Psoas muscle (tissue), 7 donors: ENCODE measurements at regions not wholly inside any gene's neighbourhood (a gene's known extent, or its start where the extent isn't known, plus 50 kb on each side); places are given as distances from the start of the nearest gene placed in this dataset.
A peak's percentile ranks its signal among the peaks of the same experiment; 100 is the strongest.

Source experiments
- ATAC-seq, 4 donors: fragments of 200-7000 bp; cut with Tn5 transposase; one replicate each; pipeline ENCODE4 v1.9.1; 2020; ENCODE audit warnings: moderate library complexity in 3 of 4, mild to moderate bottlenecking in 2 of 4
- DNase-seq, 2 donors: peaks; one replicate each; pipeline ENCODE4 v3.0.0-alpha.2; 2020
- H3K27ac ChIP-seq: fragments of 200-600 bp; one replicate; pipeline ENCODE4 v1.8.0; 2022
- H3K27me3 ChIP-seq, 3 donors: fragments of 200-600 bp in 1 of 3; one replicate each; pipeline versions ENCODE4 v1.6.1 to v1.8.0; 2013 to 2022; ENCODE audit warnings: low read length in 2 of 3, mild to moderate bottlenecking in 2 of 3, moderate library complexity in 1 of 3; ENCODE audit not compliant: insufficient read depth in 3 of 3
- H3K36me3 ChIP-seq, 2 donors: fragments of 200-600 bp in 1 of 2; one replicate each; pipeline versions ENCODE4 v1.6.1 to v1.8.0; 2013 to 2022; ENCODE audit warnings: low read depth in 1 of 2, mild to moderate bottlenecking in 1 of 2, moderate library complexity in 1 of 2; ENCODE audit not compliant: insufficient read depth in 1 of 2
- H3K4me1 ChIP-seq: fragments of 200-600 bp; one replicate; pipeline ENCODE4 v1.8.0; 2022
- H3K4me3 ChIP-seq: fragments of 200-600 bp; one replicate; pipeline ENCODE4 v1.8.0; 2022; ENCODE audit warnings: mild to moderate bottlenecking
- H3K9me3 ChIP-seq: fragments of 200-600 bp; one replicate; pipeline ENCODE4 v1.8.0; 2022
- CTCF ChIP-seq: fragments of 200-600 bp; IDR thresholded peaks from one replicate; pipeline ENCODE4 v1.8.0; 2022; ENCODE audit warnings: antibody characterized with exemption
- WGBS, 3 donors: extraction: QIAGEN DNeasy Blood & Tissue Kit; methylation state at CpG; one replicate each; pipeline versions ENCODE4 v1.1.6 to v1.1.7; 2013; 5-methylcytosine and 5-hydroxymethylcytosine counted together
- intact Hi-C, 2 donors: fragments of 100-400 bp; cut with DNase I; formaldehyde crosslinking; loops; one replicate each; pipeline versions ENCODE4 v1.11.0 to v1.14.2; 2022
- donor health status: healthy with polysubstance abuse.
- donor health status: DM: no; HTN: no; CAD: no; lungs with moderate emphysema.
- donor health status: Bipolar disorder and iron deficiency.
- donor health status: healthy.
- donor health status: DM: yes; HTN: yes; CAD: no.
- donor health status: DM: no; HTN: no; CAD: no.
- donor health status: DM: yes; HTN: yes; CAD: no.

GRCh38 chr5:34598177-34598794, 57.8 kb upstream of the RAI14 start:
- intact Hi-C loops = no loop called here
- Histone ChIP-seq H3K9me3 (no peaks in the 10 kb centered on the region), H3K36me3 (no peaks in the 10 kb centered on the region), H3K27ac (no peak overlapping the region), H3K4me3 (no peak overlapping the region), H3K27me3 (no peaks in the 10 kb centered on the region), H3K4me1 (no peaks in the 10 kb centered on the region)
- 38 to 56% (median 39%) methylated on average over 5 of the region's 5 CpGs for WGBS, 3 donors
- no peak for TF ChIP-seq CTCF
- DNase-seq (no peak), ATAC-seq (peak in 2 of 4 donors; percentile 40 to 57)

- Histone ChIP-seq H3K36me3 (no peaks in the 10 kb centered on the region), H3K4me1 (no peaks in the 10 kb centered on the region), H3K9me3 (no peaks in the 10 kb centered on the region), H3K27me3 (no peaks in the 10 kb centered on the region), H3K27ac (no peak overlapping the region), H3K4me3 (no peak overlapping the region)
- intact Hi-C loops = no loop called here
- DNase-seq (no peak), ATAC-seq (no peak)
- 66 to 96% (median 93%) methylated on average over 4 of the region's 4 CpGs for WGBS, 3 donors
- no peak for TF ChIP-seq CTCF
Measured at GRCh38 chr5:34599471-34600117, 56.5 kb upstream of the RAI14 start.

GRCh38 chr5:34600118-34600493, 56.0 kb upstream of the RAI14 start:
- ATAC-seq = no peak
- Histone ChIP-seq H3K36me3 (no peaks in the 10 kb centered on the region), H3K9me3 (no peaks in the 10 kb centered on the region), H3K4me3 (no peak overlapping the region), H3K4me1 (no peaks in the 10 kb centered on the region), H3K27me3 (no peaks in the 10 kb centered on the region), H3K27ac (no peak overlapping the region)
- intact Hi-C loops = no loop called here
- no peak for TF ChIP-seq CTCF
- DNase-seq = no peak
- 92 to 95% (median 94%) methylated on average over 4 of the region's 4 CpGs for WGBS, 3 donors

GRCh38 chr5:34603378-34603777, 52.8 kb upstream of the RAI14 start:
- no peak for TF ChIP-seq CTCF
- no peaks in the 10 kb centered on the region for H3K4me1 ChIP-seq
- H3K27ac ChIP-seq = no peak overlapping the region
- H3K9me3 ChIP-seq = no peaks in the 10 kb centered on the region
- 93 to 96% (median 95%) methylated on average over 2 of the region's 2 CpGs for WGBS, 3 donors
- H3K36me3 ChIP-seq = no peaks in the 10 kb centered on the region
- no peak for ATAC-seq
- H3K27me3 ChIP-seq = no peaks in the 10 kb centered on the region
- no peak overlapping the region for H3K4me3 ChIP-seq
- intact Hi-C loops = no loop called here
- no peak for DNase-seq
